K562 (cell line): ENCODE measurements at regions not wholly inside any gene's neighbourhood (a gene's known extent, or its start where the extent isn't known, plus 50 kb on each side); places are given as distances from the start of the nearest gene placed in this dataset.

Experiments used
- ASH1L ChIP-seq: fragments of 450-650 bp; IDR thresholded peaks from 2 replicates; pipeline ENCODE4 v1.6.1; 2018; ENCODE audit warnings: borderline replicate concordance, mild to moderate bottlenecking, low read depth; ENCODE audit not compliant: partially characterized antibody
- BHLHE40 ChIP-seq: IDR thresholded peaks from 2 replicates; pipeline ENCODE4 v1.6.1; 2011; ENCODE audit warnings: low read length, improper control_type of control experiment
- HDAC8 ChIP-seq: fragments of 450-650 bp; IDR thresholded peaks from 2 replicates; pipeline ENCODE4 v1.6.1; 2016; ENCODE audit warnings: mild to moderate bottlenecking, missing genetic modification characterization, moderate library complexity, missing compliant biosample characterization
- HNRNPK ChIP-seq: fragments of 200-400 bp; formaldehyde crosslinking; IDR thresholded peaks from one replicate; pipeline ENCODE4 v1.6.1; 2018; ENCODE audit warnings: mild to moderate bottlenecking, low read depth, low read length; ENCODE audit not compliant: poor library complexity, severe bottlenecking
- LEF1 ChIP-seq: fragments of 450-650 bp; IDR thresholded peaks from 2 replicates; pipeline ENCODE4 v1.6.1; 2016; ENCODE audit warnings: mild to moderate bottlenecking
- NCOR1 ChIP-seq: fragments of 450-650 bp; IDR thresholded peaks from 2 replicates; pipeline ENCODE4 v1.6.1; 2016; ENCODE audit warnings: mild to moderate bottlenecking, moderate library complexity
- NFYB ChIP-seq: IDR thresholded peaks from 2 replicates; pipeline ENCODE4 v1.6.1; 2011; ENCODE audit warnings: mild to moderate bottlenecking, moderate library complexity; ENCODE audit not compliant: insufficient read length; ENCODE audit errors: extremely low read depth
- XRCC5 ChIP-seq: fragments of 200-400 bp; formaldehyde crosslinking; IDR thresholded peaks from 2 replicates; pipeline ENCODE4 v1.6.1; 2017; ENCODE audit warnings: low read depth, mild to moderate bottlenecking, low read length
- YY1 ChIP-seq, 3 experiments: IDR thresholded peaks; 2 replicates each; pipeline ENCODE4 v1.6.1; 2011; ENCODE audit warnings: low read length in 2 of 3, mild to moderate bottlenecking in 2 of 3, moderate library complexity in 2 of 3, borderline replicate concordance in 1 of 3, control low read depth in 1 of 3, low read depth in 1 of 3; ENCODE audit not compliant: insufficient read depth in 3 of 3, insufficient replicate concordance in 2 of 3, control insufficient read depth in 1 of 3, insufficient read length in 1 of 3; ENCODE audit errors: extremely low read depth in 1 of 3
- TF ChIP-seq, protein P1 (sequence below), 2 experiments: fragments of 450-650 bp; formaldehyde crosslinking in 1 of 2; IDR thresholded peaks; 2 replicates each; pipeline versions ENCODE4 v1.4.0 to v1.6.1; 2014 to 2020; ENCODE audit warnings: mild to moderate bottlenecking in 2 of 2, borderline replicate concordance in 1 of 2, low read depth in 1 of 2
- TF ChIP-seq, protein P2 (sequence below): fragments of 450-650 bp; IDR thresholded peaks from 2 replicates; pipeline ENCODE4 v1.6.1; 2016; ENCODE audit warnings: borderline replicate concordance
- TF ChIP-seq, protein P3 (sequence below): IDR thresholded peaks from 2 replicates; pipeline ENCODE4 v1.6.1; 2011; ENCODE audit not compliant: insufficient read length; ENCODE audit errors: extremely low read depth
- TF ChIP-seq, protein P4 (sequence below): sonication (generic); formaldehyde crosslinking; IDR thresholded peaks from 2 replicates; pipeline ENCODE4 v1.8.1; 2023; ENCODE audit warnings: mild to moderate bottlenecking, missing genetic modification reagents

DNA sequence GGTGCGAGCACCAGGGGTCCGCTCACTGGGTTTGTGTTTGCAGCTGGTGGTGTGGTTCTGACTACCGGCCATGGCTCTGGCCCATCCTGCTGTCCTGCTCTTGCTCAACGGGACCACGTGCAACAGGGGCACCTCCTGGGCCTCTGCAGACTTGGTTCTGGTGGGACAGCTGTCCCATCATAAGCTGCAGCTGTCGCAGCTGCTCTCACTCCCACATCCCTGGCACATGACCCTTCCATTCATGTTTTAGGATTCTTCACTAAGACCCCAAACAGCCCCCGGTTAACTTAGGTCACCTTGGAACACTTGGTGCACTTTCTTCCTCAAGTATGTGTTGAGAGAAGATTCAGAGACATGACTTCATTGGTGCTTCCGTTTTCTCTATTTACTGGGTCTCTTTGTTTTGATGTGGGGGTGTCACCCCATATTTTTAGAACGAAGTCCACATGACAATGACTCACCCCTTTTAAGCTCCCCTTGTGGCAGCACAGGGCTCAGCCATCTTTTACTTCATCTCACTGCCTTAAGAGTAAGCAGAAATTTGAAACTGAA is 68.4 kb upstream of the ARHGEF7 start (continued):
- no peak for TF ChIP-seq XRCC5
- TF ChIP-seq BHLHE40, result peak; percentile 56
- TF ChIP-seq HDAC8 (tag), result 0 out of 2 replicates have a peak, but pooled peaks have one; percentile 52
- no peak for TF ChIP-seq LEF1
- TF ChIP-seq, protein P1, sequence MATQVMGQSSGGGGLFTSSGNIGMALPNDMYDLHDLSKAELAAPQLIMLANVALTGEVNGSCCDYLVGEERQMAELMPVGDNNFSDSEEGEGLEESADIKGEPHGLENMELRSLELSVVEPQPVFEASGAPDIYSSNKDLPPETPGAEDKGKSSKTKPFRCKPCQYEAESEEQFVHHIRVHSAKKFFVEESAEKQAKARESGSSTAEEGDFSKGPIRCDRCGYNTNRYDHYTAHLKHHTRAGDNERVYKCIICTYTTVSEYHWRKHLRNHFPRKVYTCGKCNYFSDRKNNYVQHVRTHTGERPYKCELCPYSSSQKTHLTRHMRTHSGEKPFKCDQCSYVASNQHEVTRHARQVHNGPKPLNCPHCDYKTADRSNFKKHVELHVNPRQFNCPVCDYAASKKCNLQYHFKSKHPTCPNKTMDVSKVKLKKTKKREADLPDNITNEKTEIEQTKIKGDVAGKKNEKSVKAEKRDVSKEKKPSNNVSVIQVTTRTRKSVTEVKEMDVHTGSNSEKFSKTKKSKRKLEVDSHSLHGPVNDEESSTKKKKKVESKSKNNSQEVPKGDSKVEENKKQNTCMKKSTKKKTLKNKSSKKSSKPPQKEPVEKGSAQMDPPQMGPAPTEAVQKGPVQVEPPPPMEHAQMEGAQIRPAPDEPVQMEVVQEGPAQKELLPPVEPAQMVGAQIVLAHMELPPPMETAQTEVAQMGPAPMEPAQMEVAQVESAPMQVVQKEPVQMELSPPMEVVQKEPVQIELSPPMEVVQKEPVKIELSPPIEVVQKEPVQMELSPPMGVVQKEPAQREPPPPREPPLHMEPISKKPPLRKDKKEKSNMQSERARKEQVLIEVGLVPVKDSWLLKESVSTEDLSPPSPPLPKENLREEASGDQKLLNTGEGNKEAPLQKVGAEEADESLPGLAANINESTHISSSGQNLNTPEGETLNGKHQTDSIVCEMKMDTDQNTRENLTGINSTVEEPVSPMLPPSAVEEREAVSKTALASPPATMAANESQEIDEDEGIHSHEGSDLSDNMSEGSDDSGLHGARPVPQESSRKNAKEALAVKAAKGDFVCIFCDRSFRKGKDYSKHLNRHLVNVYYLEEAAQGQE (IDR thresholded peaks at IDR 0.05; ENCODE audit: borderline replicate concordance), result no peak
- TF ChIP-seq, protein P1 (CRISPR knock-in tag; IDR thresholded peaks at IDR 0.05; ENCODE audit: low read depth), result no peak
- TF ChIP-seq, protein P2, sequence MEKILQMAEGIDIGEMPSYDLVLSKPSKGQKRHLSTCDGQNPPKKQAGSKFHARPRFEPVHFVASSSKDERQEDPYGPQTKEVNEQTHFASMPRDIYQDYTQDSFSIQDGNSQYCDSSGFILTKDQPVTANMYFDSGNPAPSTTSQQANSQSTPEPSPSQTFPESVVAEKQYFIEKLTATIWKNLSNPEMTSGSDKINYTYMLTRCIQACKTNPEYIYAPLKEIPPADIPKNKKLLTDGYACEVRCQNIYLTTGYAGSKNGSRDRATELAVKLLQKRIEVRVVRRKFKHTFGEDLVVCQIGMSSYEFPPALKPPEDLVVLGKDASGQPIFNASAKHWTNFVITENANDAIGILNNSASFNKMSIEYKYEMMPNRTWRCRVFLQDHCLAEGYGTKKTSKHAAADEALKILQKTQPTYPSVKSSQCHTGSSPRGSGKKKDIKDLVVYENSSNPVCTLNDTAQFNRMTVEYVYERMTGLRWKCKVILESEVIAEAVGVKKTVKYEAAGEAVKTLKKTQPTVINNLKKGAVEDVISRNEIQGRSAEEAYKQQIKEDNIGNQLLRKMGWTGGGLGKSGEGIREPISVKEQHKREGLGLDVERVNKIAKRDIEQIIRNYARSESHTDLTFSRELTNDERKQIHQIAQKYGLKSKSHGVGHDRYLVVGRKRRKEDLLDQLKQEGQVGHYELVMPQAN, result no peak
- TF ChIP-seq, protein P3, sequence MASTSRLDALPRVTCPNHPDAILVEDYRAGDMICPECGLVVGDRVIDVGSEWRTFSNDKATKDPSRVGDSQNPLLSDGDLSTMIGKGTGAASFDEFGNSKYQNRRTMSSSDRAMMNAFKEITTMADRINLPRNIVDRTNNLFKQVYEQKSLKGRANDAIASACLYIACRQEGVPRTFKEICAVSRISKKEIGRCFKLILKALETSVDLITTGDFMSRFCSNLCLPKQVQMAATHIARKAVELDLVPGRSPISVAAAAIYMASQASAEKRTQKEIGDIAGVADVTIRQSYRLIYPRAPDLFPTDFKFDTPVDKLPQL, result no peak
- TF ChIP-seq ASH1L, result no peak
- no peak for TF ChIP-seq HNRNPK
- TF ChIP-seq NFYB, result no peak
- TF ChIP-seq, protein P4, sequence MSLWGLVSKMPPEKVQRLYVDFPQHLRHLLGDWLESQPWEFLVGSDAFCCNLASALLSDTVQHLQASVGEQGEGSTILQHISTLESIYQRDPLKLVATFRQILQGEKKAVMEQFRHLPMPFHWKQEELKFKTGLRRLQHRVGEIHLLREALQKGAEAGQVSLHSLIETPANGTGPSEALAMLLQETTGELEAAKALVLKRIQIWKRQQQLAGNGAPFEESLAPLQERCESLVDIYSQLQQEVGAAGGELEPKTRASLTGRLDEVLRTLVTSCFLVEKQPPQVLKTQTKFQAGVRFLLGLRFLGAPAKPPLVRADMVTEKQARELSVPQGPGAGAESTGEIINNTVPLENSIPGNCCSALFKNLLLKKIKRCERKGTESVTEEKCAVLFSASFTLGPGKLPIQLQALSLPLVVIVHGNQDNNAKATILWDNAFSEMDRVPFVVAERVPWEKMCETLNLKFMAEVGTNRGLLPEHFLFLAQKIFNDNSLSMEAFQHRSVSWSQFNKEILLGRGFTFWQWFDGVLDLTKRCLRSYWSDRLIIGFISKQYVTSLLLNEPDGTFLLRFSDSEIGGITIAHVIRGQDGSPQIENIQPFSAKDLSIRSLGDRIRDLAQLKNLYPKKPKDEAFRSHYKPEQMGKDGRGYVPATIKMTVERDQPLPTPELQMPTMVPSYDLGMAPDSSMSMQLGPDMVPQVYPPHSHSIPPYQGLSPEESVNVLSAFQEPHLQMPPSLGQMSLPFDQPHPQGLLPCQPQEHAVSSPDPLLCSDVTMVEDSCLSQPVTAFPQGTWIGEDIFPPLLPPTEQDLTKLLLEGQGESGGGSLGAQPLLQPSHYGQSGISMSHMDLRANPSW (CRISPR knock-in tag), result no peak
- TF ChIP-seq NCOR1, result no peak
- TF ChIP-seq YY1 (IDR thresholded peaks at IDR 0.05; ENCODE audit: borderline replicate concordance in 1 of 3, control insufficient read depth in 1 of 3, extremely low read depth in 1 of 3, insufficient read depth in 3 of 3, insufficient read length in 1 of 3, insufficient replicate concordance in 2 of 3, low read depth in 1 of 3, low read length in 2 of 3), result peak in 2 of 3 experiments; percentile 15 to 63
